H9 (cell line): ENCODE measurements at regions not wholly inside any gene's neighbourhood (a gene's known extent, or its start where the extent isn't known, plus 50 kb on each side); places are given as distances from the start of the nearest gene placed in this dataset.

ENCODE experiments used
- DNase-seq: peaks from one replicate; pipeline ENCODE4 v3.0.0-alpha.2; 2017
- H2AFZ ChIP-seq: one replicate; pipeline ENCODE4 v1.6.1; 2013; ENCODE audit warnings: mild to moderate bottlenecking, low read length, control low read depth, moderate library complexity
- H2AK5ac ChIP-seq: 2 replicates; pipeline ENCODE4 v1.6.1; 2013; ENCODE audit warnings: low read length, control low read depth, mixed read lengths; ENCODE audit not compliant: insufficient read length
- H2BK120ac ChIP-seq: one replicate; pipeline ENCODE4 v1.6.1; 2013; ENCODE audit warnings: low read depth, mild to moderate bottlenecking, low read length, control low read depth, inconsistent platforms; ENCODE audit not compliant: poor library complexity, severe bottlenecking
- H2BK12ac ChIP-seq: 2 replicates; pipeline ENCODE4 v1.6.1; 2013; ENCODE audit warnings: low read length, control low read depth, mixed read lengths, low read depth; ENCODE audit not compliant: insufficient read length
- H2BK15ac ChIP-seq: 2 replicates; pipeline ENCODE4 v1.6.1; 2013; ENCODE audit warnings: low read depth, low read length, control low read depth
- H2BK20ac ChIP-seq: one replicate; pipeline ENCODE4 v1.6.1; 2013; ENCODE audit warnings: low read depth, mild to moderate bottlenecking, low read length, control low read depth, inconsistent platforms; ENCODE audit not compliant: poor library complexity, severe bottlenecking
- H2BK5ac ChIP-seq: 2 replicates; pipeline ENCODE4 v1.6.1; 2013; ENCODE audit warnings: low read length, control low read depth, mixed read lengths; ENCODE audit not compliant: insufficient read length
- H3K14ac ChIP-seq: 2 replicates; pipeline ENCODE4 v1.6.1; 2013; ENCODE audit warnings: low read length, control low read depth; ENCODE audit not compliant: insufficient read depth
- H3K18ac ChIP-seq: 2 replicates; pipeline ENCODE4 v1.6.1; 2013; ENCODE audit warnings: low read depth, mild to moderate bottlenecking, mixed read lengths, low read length, control low read depth; ENCODE audit not compliant: insufficient read length
- H3K23ac ChIP-seq: 2 replicates; pipeline ENCODE4 v1.6.1; 2013; ENCODE audit warnings: low read length, control low read depth, mixed read lengths, low read depth; ENCODE audit not compliant: insufficient read length
- H3K23me2 ChIP-seq: 2 replicates; pipeline ENCODE4 v1.6.1; 2013; ENCODE audit warnings: low read depth, mild to moderate bottlenecking, mixed read lengths, low read length, control low read depth; ENCODE audit not compliant: insufficient read length, poor library complexity, severe bottlenecking
- H3K27ac ChIP-seq: 2 replicates; pipeline ENCODE4 v1.5.1; 2013; ENCODE audit warnings: low read length, control low read depth, mixed read lengths, low read depth; ENCODE audit not compliant: insufficient read length
- H3K27me3 ChIP-seq: 2 replicates; pipeline ENCODE4 v1.6.1; 2013; ENCODE audit warnings: low read length, control low read depth, inconsistent platforms; ENCODE audit not compliant: insufficient read depth
- H3K4ac ChIP-seq: 2 replicates; pipeline ENCODE4 v1.6.1; 2013; ENCODE audit warnings: low read depth, mild to moderate bottlenecking, control low read depth, inconsistent platforms, low read length, moderate library complexity
- H3K4me1 ChIP-seq: 2 replicates; pipeline ENCODE4 v1.6.1; 2013; ENCODE audit warnings: low read length, control low read depth, inconsistent platforms; ENCODE audit not compliant: insufficient read depth
- H3K4me2 ChIP-seq: 2 replicates; pipeline ENCODE4 v1.6.1; 2013; ENCODE audit warnings: low read length, control low read depth, mixed read lengths; ENCODE audit not compliant: insufficient read length, insufficient read depth
- H3K56ac ChIP-seq: 2 replicates; pipeline ENCODE4 v1.6.1; 2013; ENCODE audit warnings: low read depth, mild to moderate bottlenecking, mixed read lengths, low read length, control low read depth; ENCODE audit not compliant: insufficient read length
- H3K79me1 ChIP-seq: 2 replicates; pipeline ENCODE4 v1.6.1; 2013; ENCODE audit warnings: low read depth, mild to moderate bottlenecking, moderate library complexity, low read length, control low read depth, inconsistent platforms; ENCODE audit not compliant: insufficient read depth, poor library complexity, severe bottlenecking
- H3K79me2 ChIP-seq: 2 replicates; pipeline ENCODE4 v1.6.1; 2013; ENCODE audit warnings: low read length, control low read depth, inconsistent platforms; ENCODE audit not compliant: insufficient read depth
- H3K9ac ChIP-seq: 2 replicates; pipeline ENCODE4 v1.6.1; 2013; ENCODE audit warnings: low read length, control low read depth, mixed read lengths; ENCODE audit not compliant: insufficient read length; ENCODE audit errors: extremely low read depth
- H3K9me3 ChIP-seq: one replicate; pipeline ENCODE4 v1.6.1; 2013; ENCODE audit warnings: low read depth, low read length, inconsistent platforms; ENCODE audit not compliant: control insufficient read depth
- H3T11ph ChIP-seq: one replicate; pipeline ENCODE4 v1.6.1; 2013; ENCODE audit warnings: mild to moderate bottlenecking, low read length, control low read depth, inconsistent platforms
- H4K20me1 ChIP-seq: one replicate; pipeline ENCODE4 v1.6.1; 2013; ENCODE audit not compliant: control insufficient read depth, insufficient read length, insufficient read depth
- H4K5ac ChIP-seq: 2 replicates; pipeline ENCODE4 v1.6.1; 2013; ENCODE audit warnings: low read depth, mild to moderate bottlenecking, mixed read lengths, low read length, control low read depth; ENCODE audit not compliant: insufficient read length
- H4K8ac ChIP-seq: replicated peaks from 2 replicates; pipeline ENCODE4 v1.6.1; 2013; ENCODE audit warnings: low read length, control low read depth, mixed read lengths, low read depth; ENCODE audit not compliant: insufficient read length
- H4K91ac ChIP-seq: 2 replicates; pipeline ENCODE4 v1.6.1; 2013; ENCODE audit warnings: low read depth, mild to moderate bottlenecking, moderate library complexity, mixed read lengths, low read length, control low read depth; ENCODE audit not compliant: insufficient read length
- H3K27ac Mint-ChIP-seq, 3 experiments: 2 replicates in 2 of 3; 3 replicates in 1 of 3; pipeline ENCODE4 v1.8.0; 2020 to 2021; ENCODE audit warnings: mixed read lengths in 3 of 3, mild to moderate bottlenecking in 1 of 3, moderate library complexity in 1 of 3
- H3K27me3 Mint-ChIP-seq: 2 replicates; pipeline ENCODE4 v1.8.0; 2021; ENCODE audit warnings: low read depth, mild to moderate bottlenecking, moderate library complexity, mixed read lengths
- H3K36me3 Mint-ChIP-seq, 3 experiments: 2 replicates in 2 of 3; 3 replicates in 1 of 3; pipeline ENCODE4 v1.8.0; 2020 to 2021; ENCODE audit warnings: low read depth in 3 of 3, mixed read lengths in 3 of 3; ENCODE audit not compliant: insufficient read depth in 1 of 3
- H3K4me1 Mint-ChIP-seq, 2 experiments: 2 replicates each; pipeline ENCODE4 v1.8.0; 2020; ENCODE audit warnings: mixed read lengths in 2 of 2
- H3K4me3 Mint-ChIP-seq, 2 experiments: 2 replicates in 1 of 2; 3 replicates in 1 of 2; pipeline ENCODE4 v1.8.0; 2020 to 2021; ENCODE audit warnings: mild to moderate bottlenecking in 2 of 2, mixed read lengths in 2 of 2, moderate library complexity in 1 of 2
- H3K9me3 Mint-ChIP-seq, 2 experiments: 2 replicates in 1 of 2; 3 replicates in 1 of 2; pipeline ENCODE4 v1.8.0; 2020; ENCODE audit warnings: mild to moderate bottlenecking in 2 of 2, mixed read lengths in 2 of 2, moderate library complexity in 1 of 2
- WGBS: extraction: QIAGEN DNeasy Blood & Tissue Kit; methylation state at CpG from one replicate; pipeline ENCODE4 v1.1.7; 2013; ENCODE audit warnings: missing lambda C conversion rate, low lambda C conversion rate, mixed read lengths; ENCODE audit not compliant: insufficient read length; ENCODE audit errors: extremely low coverage; 5-methylcytosine and 5-hydroxymethylcytosine counted together
- TF ChIP-seq, protein P1 (sequence below): fragments of 200-600 bp; sonication (generic); conservative IDR thresholded peaks from 3 replicates; pipeline ENCODE4 v1.8.0; 2021; ENCODE audit warnings: antibody characterized with exemption, mild to moderate bottlenecking

DNA sequence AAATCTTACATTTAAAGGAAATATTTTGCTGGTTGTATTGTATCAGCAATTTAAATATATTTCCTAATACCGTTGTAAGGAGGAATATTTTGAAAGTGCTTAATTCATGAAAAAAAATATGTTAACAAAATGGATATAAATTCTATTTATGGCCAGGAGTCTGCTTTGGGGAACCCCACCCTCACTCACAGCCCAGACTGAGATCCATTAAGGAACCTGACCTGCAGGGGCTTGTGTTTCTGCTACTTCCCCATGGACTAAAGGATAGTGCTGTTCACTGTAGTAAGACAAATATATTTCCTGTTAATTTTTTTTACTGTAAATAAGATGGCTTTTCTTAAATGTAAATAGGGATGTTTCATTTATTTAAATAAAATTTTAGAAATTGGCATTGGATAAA is 221.9 kb upstream of the COL3A1 start:
- no peak overlapping the region for H2BK120ac ChIP-seq
- no peak overlapping the region for H4K91ac ChIP-seq
- H3K9me3 ChIP-seq, result no peaks in the 10 kb centered on the region
- no peaks in the 10 kb centered on the region for H3K27me3 ChIP-seq
- H3K27ac ChIP-seq, result no peak overlapping the region
- H2BK20ac ChIP-seq, result no peak overlapping the region
- no peak overlapping the region for H2AFZ ChIP-seq
- H2BK5ac ChIP-seq, result no peak overlapping the region
- H3K14ac ChIP-seq, result no peak overlapping the region
- H2BK15ac ChIP-seq, result no peak overlapping the region
- H3K18ac ChIP-seq, result no peak overlapping the region
- H3K4me1 Mint-ChIP-seq, result no peaks in the 10 kb centered on the region
- no peaks in the 10 kb centered on the region for H3K23me2 ChIP-seq
- DNase-seq, result no peak
- no peak overlapping the region for H2BK12ac ChIP-seq
- H3K79me2 ChIP-seq, result no peaks in the 10 kb centered on the region
- H3K4me3 Mint-ChIP-seq, result no peak overlapping the region
- WGBS, result no CpG with 5 or more reads among the region's 1 CpG
- no peaks in the 10 kb centered on the region for H3K27me3 Mint-ChIP-seq
- H3K79me1 ChIP-seq, result no peaks in the 10 kb centered on the region
- TF ChIP-seq, protein P1, sequence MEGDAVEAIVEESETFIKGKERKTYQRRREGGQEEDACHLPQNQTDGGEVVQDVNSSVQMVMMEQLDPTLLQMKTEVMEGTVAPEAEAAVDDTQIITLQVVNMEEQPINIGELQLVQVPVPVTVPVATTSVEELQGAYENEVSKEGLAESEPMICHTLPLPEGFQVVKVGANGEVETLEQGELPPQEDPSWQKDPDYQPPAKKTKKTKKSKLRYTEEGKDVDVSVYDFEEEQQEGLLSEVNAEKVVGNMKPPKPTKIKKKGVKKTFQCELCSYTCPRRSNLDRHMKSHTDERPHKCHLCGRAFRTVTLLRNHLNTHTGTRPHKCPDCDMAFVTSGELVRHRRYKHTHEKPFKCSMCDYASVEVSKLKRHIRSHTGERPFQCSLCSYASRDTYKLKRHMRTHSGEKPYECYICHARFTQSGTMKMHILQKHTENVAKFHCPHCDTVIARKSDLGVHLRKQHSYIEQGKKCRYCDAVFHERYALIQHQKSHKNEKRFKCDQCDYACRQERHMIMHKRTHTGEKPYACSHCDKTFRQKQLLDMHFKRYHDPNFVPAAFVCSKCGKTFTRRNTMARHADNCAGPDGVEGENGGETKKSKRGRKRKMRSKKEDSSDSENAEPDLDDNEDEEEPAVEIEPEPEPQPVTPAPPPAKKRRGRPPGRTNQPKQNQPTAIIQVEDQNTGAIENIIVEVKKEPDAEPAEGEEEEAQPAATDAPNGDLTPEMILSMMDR, result no peak
- H3K4me2 ChIP-seq, result no peak overlapping the region
- H3K9ac ChIP-seq, result no peak overlapping the region
- H3K4ac ChIP-seq, result no peak overlapping the region
- no peaks in the 10 kb centered on the region for H3K4me1 ChIP-seq
- H3K56ac ChIP-seq, result no peak overlapping the region
- H3K27ac Mint-ChIP-seq, result no peak overlapping the region
- H4K8ac ChIP-seq, result no peak overlapping the region
- H3K36me3 Mint-ChIP-seq, result no peaks in the 10 kb centered on the region; a peak in 1 of 7 replicates
- H3K9me3 Mint-ChIP-seq, result peaks cover 0 to 1% of the 10 kb centered on the region in 2 experiments; a peak in 2 of 5 replicates
- no peak overlapping the region for H3K23ac ChIP-seq
- H4K5ac ChIP-seq, result no peak overlapping the region
- H4K20me1 ChIP-seq, result no peaks in the 10 kb centered on the region
- H3T11ph ChIP-seq, result no peak overlapping the region
- H2AK5ac ChIP-seq, result no peak overlapping the region
